Endothelial cell (in vitro differentiated cells): ENCODE measurements at regions not wholly inside any gene's neighbourhood (a gene's known extent, or its start where the extent isn't known, plus 50 kb on each side); places are given as distances from the start of the nearest gene placed in this dataset.
"Not testable (repeated sequence)": the region's sequence is repeated elsewhere in the genome, so short reads cannot be mapped to it uniquely, and the experiment has no call there.

Source experiments
- DNase-seq: peaks from one replicate; pipeline ENCODE4 v3.0.0; 2021; ENCODE audit warnings: low spot score
- H3K27ac Mint-ChIP-seq: one replicate; pipeline ENCODE4 v1.8.0; 2021; ENCODE audit warnings: mixed read lengths, inconsistent platforms; ENCODE audit not compliant: unreplicated experiment
- H3K27me3 Mint-ChIP-seq: one replicate; pipeline ENCODE4 v1.8.0; 2021; ENCODE audit warnings: mild to moderate bottlenecking, moderate library complexity, mixed read lengths, inconsistent platforms; ENCODE audit not compliant: unreplicated experiment
- H3K36me3 Mint-ChIP-seq: one replicate; pipeline ENCODE4 v1.8.0; 2021; ENCODE audit warnings: mild to moderate bottlenecking, low read depth, mixed read lengths, inconsistent platforms; ENCODE audit not compliant: unreplicated experiment
- H3K4me1 Mint-ChIP-seq: one replicate; pipeline ENCODE4 v1.8.0; 2021; ENCODE audit warnings: mild to moderate bottlenecking, mixed read lengths, inconsistent platforms; ENCODE audit not compliant: unreplicated experiment
- H3K4me3 Mint-ChIP-seq: one replicate; pipeline ENCODE4 v1.8.0; 2021; ENCODE audit warnings: mild to moderate bottlenecking, mixed read lengths, inconsistent platforms; ENCODE audit not compliant: unreplicated experiment
- H3K9me3 Mint-ChIP-seq: one replicate; pipeline ENCODE4 v1.8.0; 2021; ENCODE audit warnings: mixed read lengths, inconsistent platforms; ENCODE audit not compliant: unreplicated experiment
- TF ChIP-seq, protein P1 (sequence below): fragments of 200-600 bp; sonication (generic); IDR thresholded peaks from one replicate; pipeline ENCODE4 v1.5.0; 2021; ENCODE audit warnings: antibody characterized with exemption; ENCODE audit not compliant: unreplicated experiment

DNA sequence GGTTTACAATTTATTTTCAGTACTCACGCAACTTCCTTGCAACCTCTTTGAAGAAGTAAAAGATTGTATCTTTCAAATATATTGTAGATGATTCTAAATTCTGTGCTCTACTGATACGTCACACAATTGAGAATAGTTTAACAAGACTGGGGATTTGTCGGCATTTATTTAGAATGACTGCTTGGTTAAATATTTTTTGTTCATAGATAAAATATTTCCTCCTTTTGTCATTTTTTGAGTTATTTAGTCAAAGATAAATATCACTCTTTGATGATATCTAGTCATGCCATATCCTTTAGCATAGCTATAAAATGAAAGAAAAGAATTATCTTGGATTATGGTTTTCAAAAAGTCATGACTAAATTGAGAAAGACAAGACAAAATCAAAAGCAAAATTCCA, 2747.8 kb downstream of the PCDH9 start:
- H3K36me3 Mint-ChIP-seq: no peaks in the 10 kb centered on the region
- TF ChIP-seq, protein P1, sequence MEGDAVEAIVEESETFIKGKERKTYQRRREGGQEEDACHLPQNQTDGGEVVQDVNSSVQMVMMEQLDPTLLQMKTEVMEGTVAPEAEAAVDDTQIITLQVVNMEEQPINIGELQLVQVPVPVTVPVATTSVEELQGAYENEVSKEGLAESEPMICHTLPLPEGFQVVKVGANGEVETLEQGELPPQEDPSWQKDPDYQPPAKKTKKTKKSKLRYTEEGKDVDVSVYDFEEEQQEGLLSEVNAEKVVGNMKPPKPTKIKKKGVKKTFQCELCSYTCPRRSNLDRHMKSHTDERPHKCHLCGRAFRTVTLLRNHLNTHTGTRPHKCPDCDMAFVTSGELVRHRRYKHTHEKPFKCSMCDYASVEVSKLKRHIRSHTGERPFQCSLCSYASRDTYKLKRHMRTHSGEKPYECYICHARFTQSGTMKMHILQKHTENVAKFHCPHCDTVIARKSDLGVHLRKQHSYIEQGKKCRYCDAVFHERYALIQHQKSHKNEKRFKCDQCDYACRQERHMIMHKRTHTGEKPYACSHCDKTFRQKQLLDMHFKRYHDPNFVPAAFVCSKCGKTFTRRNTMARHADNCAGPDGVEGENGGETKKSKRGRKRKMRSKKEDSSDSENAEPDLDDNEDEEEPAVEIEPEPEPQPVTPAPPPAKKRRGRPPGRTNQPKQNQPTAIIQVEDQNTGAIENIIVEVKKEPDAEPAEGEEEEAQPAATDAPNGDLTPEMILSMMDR: no peak
- H3K27ac Mint-ChIP-seq: no peak overlapping the region
- H3K27me3 Mint-ChIP-seq: no peaks in the 10 kb centered on the region
- no peak overlapping the region for H3K4me3 Mint-ChIP-seq
- no peaks in the 10 kb centered on the region for H3K9me3 Mint-ChIP-seq
- DNase-seq: no peak
- no peaks in the 10 kb centered on the region for H3K4me1 Mint-ChIP-seq

DNA sequence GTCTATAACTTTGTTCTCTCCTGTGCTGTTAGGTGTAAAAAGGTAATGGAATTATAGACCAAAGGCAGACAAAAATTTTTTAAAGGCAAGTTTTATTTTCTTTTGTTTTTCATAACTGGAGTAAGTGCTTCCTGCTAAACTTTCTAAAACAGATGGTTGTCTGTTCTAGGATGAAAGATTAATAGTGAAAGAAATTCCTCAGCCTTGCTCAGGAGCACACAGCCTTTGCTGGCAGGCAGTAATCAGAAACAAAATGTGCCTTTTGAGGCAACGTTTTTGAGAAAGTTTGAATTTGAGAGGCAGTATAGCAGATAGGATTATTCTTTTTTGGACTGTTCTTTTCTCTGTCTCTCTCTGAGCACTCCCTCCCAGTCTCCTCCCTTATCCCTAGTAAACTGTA, 2749.5 kb downstream of the PCDH9 start:
- Mint-ChIP-seq H3K4me3 (no peak overlapping the region), H3K27ac (no peak overlapping the region), H3K27me3 (no peaks in the 10 kb centered on the region), H3K4me1 (no peaks in the 10 kb centered on the region), H3K36me3 (no peaks in the 10 kb centered on the region), H3K9me3 (no peaks in the 10 kb centered on the region)
- TF ChIP-seq, protein P1: no peak
- DNase-seq: no peak

DNA sequence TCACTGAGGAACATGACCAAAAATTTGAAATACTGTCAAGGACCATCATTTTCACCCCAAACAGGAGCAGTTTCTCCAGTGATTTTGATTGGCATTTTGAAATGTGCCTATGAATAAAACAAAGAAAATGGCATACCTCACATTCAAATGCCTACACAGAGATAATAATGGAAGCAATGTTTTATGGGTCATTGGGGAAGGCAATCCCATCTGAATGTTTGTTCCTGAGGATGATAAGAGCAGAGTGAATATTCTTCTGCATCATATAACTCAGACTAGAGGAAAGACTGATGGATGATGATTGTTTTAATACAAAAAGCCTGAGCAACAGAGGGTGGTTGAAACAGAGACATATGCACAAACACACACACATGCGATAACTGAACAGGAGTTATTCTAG, 2749.9 kb downstream of the PCDH9 start:
- H3K9me3 Mint-ChIP-seq: no peaks in the 10 kb centered on the region
- no peak overlapping the region for H3K4me3 Mint-ChIP-seq
- no peaks in the 10 kb centered on the region for H3K36me3 Mint-ChIP-seq
- H3K4me1 Mint-ChIP-seq: no peaks in the 10 kb centered on the region
- no peaks in the 10 kb centered on the region for H3K27me3 Mint-ChIP-seq
- DNase-seq: no peak
- TF ChIP-seq, protein P1: no peak
- H3K27ac Mint-ChIP-seq: no peak overlapping the region

DNA sequence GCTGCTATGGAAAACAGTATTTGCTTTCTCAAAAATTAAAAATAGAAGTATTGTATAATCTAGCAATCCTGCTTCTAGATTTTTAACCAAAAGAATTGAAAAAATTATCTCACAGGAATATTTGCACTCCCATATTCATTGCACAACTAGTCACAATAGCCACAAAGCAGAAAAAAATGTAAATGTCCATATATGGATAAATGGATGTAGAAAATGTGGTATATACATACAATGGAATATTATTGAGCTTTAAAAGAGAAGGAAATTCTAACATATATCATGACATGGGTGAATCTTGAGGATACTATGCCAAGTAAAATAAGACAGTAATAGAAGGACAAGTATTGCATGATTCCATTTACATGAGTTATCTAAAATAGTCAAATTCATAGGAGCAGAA, 2753.0 kb downstream of the PCDH9 start:
- Mint-ChIP-seq H3K27me3 (no peaks in the 10 kb centered on the region), H3K27ac (no peak overlapping the region), H3K4me3 (no peak overlapping the region), H3K9me3 (no peaks in the 10 kb centered on the region), H3K36me3 (no peaks in the 10 kb centered on the region), H3K4me1 (no peaks in the 10 kb centered on the region)
- DNase-seq: no peak
- TF ChIP-seq, protein P1: no peak

GRCh38 chr13:64476041-64476568, 2754.0 kb downstream of the PCDH9 start:
- H3K27me3 Mint-ChIP-seq, H3K4me3 Mint-ChIP-seq, H3K36me3 Mint-ChIP-seq, H3K4me1 Mint-ChIP-seq, H3K27ac Mint-ChIP-seq, DNase-seq, H3K9me3 Mint-ChIP-seq: not testable (repeated sequence)
